ENCODE measurements at regions not wholly inside any gene's neighbourhood (a gene's known extent, or its start where the extent isn't known, plus 50 kb on each side); places are given as distances from the start of the nearest gene placed in this dataset.

- TF ChIP-seq GATA3 (IDR thresholded peaks at IDR 0.05; ENCODE audit: low read depth, low read length) = no peak
- no peak for TF ChIP-seq GATA2 (IDR thresholded peaks at IDR 0.05; ENCODE audit: low read depth, low read length)
Observed at GRCh38 chr5:4571248-4571948, 568.7 kb upstream of the ADAMTS16 start.
